ENCODE measurements at regions not wholly inside any gene's neighbourhood (a gene's known extent, or its start where the extent isn't known, plus 50 kb on each side); places are given as distances from the start of the nearest gene placed in this dataset.

GRCh38 chr10:133006806-133007205, 64.4 kb upstream of the CFAP46 start:
- Histone ChIP-seq H3K4me3 (ENCODE audit: low read depth, low read length) (no peak overlapping the region), H3K36me3 (replicated peaks) (no peaks in the 10 kb centered on the region), H3K27ac (no peak overlapping the region), H3K27me3 (replicated peaks) (no peaks in the 10 kb centered on the region)
- TF ChIP-seq CTCF (IDR thresholded peaks at IDR 0.05; ENCODE audit: low read depth, low read length, missing control alignments), result no peak
- in situ Hi-C loops (cut with HindIII; ENCODE audit: low pct_ligation_motif_present, low sequenced_read_pairs), result no loop called here
- no peak for DNase-seq

- in situ Hi-C loops (cut with HindIII; ENCODE audit: low pct_ligation_motif_present, low sequenced_read_pairs), result no loop called here
- Histone ChIP-seq H3K36me3 (replicated peaks) (no peaks in the 10 kb centered on the region), H3K27me3 (replicated peaks) (no peaks in the 10 kb centered on the region), H3K4me3 (ENCODE audit: low read depth, low read length) (no peak overlapping the region), H3K27ac (no peak overlapping the region)
- TF ChIP-seq CTCF (IDR thresholded peaks at IDR 0.05; ENCODE audit: low read depth, low read length, missing control alignments), result no peak
- no peak for DNase-seq
Observed at GRCh38 chr10:133006202-133006601, 63.8 kb upstream of the CFAP46 start.

GRCh38 chr10:133004478-133004877, 62.1 kb upstream of the CFAP46 start:
- TF ChIP-seq CTCF (IDR thresholded peaks at IDR 0.05; ENCODE audit: low read depth, low read length, missing control alignments), result no peak
- in situ Hi-C loops (cut with HindIII; ENCODE audit: low pct_ligation_motif_present, low sequenced_read_pairs), result no loop called here
- no peaks in the 10 kb centered on the region for H3K36me3 ChIP-seq (replicated peaks)
- H3K27me3 ChIP-seq (replicated peaks), result no peaks in the 10 kb centered on the region
- H3K27ac ChIP-seq, result no peak overlapping the region
- DNase-seq, result no peak
- no peak overlapping the region for H3K4me3 ChIP-seq (ENCODE audit: low read depth, low read length)

- DNase-seq, result no peak
- in situ Hi-C loops (cut with HindIII; ENCODE audit: low pct_ligation_motif_present, low sequenced_read_pairs), result no loop called here
- H3K27me3 ChIP-seq (replicated peaks), result no peaks in the 10 kb centered on the region
Observed at GRCh38 chr10:133003188-133003587, 60.8 kb upstream of the CFAP46 start.

GRCh38 chr10:133002685-133003084, 60.3 kb upstream of the CFAP46 start:
- Histone ChIP-seq H3K36me3 (replicated peaks) (no peaks in the 10 kb centered on the region), H3K27ac (no peak overlapping the region), H3K4me3 (ENCODE audit: low read depth, low read length) (no peak overlapping the region), H3K27me3 (replicated peaks) (no peaks in the 10 kb centered on the region)
- no peak for TF ChIP-seq CTCF (IDR thresholded peaks at IDR 0.05; ENCODE audit: low read depth, low read length, missing control alignments)
- no peak for DNase-seq
- in situ Hi-C loops (cut with HindIII; ENCODE audit: low pct_ligation_motif_present, low sequenced_read_pairs), result no loop called here

More at GRCh38 chr10:133003188-133003587, 60.8 kb upstream of the CFAP46 start:
- Histone ChIP-seq H3K4me3 (ENCODE audit: low read depth, low read length) (no peak overlapping the region), H3K27ac (no peak overlapping the region), H3K36me3 (replicated peaks) (no peaks in the 10 kb centered on the region)
- TF ChIP-seq CTCF (IDR thresholded peaks at IDR 0.05; ENCODE audit: low read depth, low read length, missing control alignments), result no peak

GRCh38 chr10:133001114-133001513, 58.7 kb upstream of the CFAP46 start:
- in situ Hi-C loops (cut with HindIII; ENCODE audit: low pct_ligation_motif_present, low sequenced_read_pairs), result no loop called here
- H3K4me3 ChIP-seq (ENCODE audit: low read depth, low read length), result no peak overlapping the region
- no peak for TF ChIP-seq CTCF (IDR thresholded peaks at IDR 0.05; ENCODE audit: low read depth, low read length, missing control alignments)
- no peak overlapping the region for H3K27ac ChIP-seq
- H3K36me3 ChIP-seq (replicated peaks), result no peaks in the 10 kb centered on the region
- DNase-seq, result no peak
- H3K27me3 ChIP-seq (replicated peaks), result no peaks in the 10 kb centered on the region

Data from brain microvascular endothelial cell (primary cell).